NT2/D1 (cell line): ENCODE measurements at regions not wholly inside any gene's neighbourhood (a gene's known extent, or its start where the extent isn't known, plus 50 kb on each side); places are given as distances from the start of the nearest gene placed in this dataset.

Experiments
- DNase-seq: peaks from one replicate; pipeline ENCODE4 v3.0.0-alpha.2; 2011; ENCODE audit warnings: low read depth, low spot score
- H3K27me3 ChIP-seq: 2 replicates; pipeline ENCODE4 v1.6.0; 2011; ENCODE audit warnings: mild to moderate bottlenecking; ENCODE audit not compliant: insufficient read length, insufficient read depth
- H3K36me3 ChIP-seq: 2 replicates; pipeline ENCODE4 v1.6.1; 2011; ENCODE audit warnings: mild to moderate bottlenecking, low read length, mixed read lengths; ENCODE audit not compliant: insufficient read depth, insufficient read length
- H3K4me1 ChIP-seq: 2 replicates; pipeline ENCODE4 v1.5.1; 2011; ENCODE audit not compliant: insufficient read depth, insufficient read length
- H3K4me3 ChIP-seq: 2 replicates; pipeline ENCODE4 v1.5.1; 2011; ENCODE audit warnings: low read depth; ENCODE audit not compliant: insufficient read length
- H3K9ac ChIP-seq: 2 replicates; pipeline ENCODE4 v1.6.0; 2011; ENCODE audit warnings: low read depth; ENCODE audit not compliant: insufficient read length
- H3K9me3 ChIP-seq: 2 replicates; pipeline ENCODE4 v1.5.1; 2011; ENCODE audit warnings: mild to moderate bottlenecking, low read length; ENCODE audit not compliant: insufficient read depth
- SUZ12 ChIP-seq: IDR thresholded peaks from 2 replicates; pipeline ENCODE4 v1.6.1; 2011; ENCODE audit not compliant: insufficient read length, insufficient read depth; ENCODE audit errors: extremely low read depth
- YY1 ChIP-seq: IDR thresholded peaks from 2 replicates; pipeline ENCODE4 v1.6.1; 2011; ENCODE audit not compliant: insufficient read length, insufficient read depth
- ZNF274 ChIP-seq: IDR thresholded peaks from 2 replicates; pipeline ENCODE4 v1.6.1; 2011; ENCODE audit warnings: mild to moderate bottlenecking, low read depth, low read length

DNA sequence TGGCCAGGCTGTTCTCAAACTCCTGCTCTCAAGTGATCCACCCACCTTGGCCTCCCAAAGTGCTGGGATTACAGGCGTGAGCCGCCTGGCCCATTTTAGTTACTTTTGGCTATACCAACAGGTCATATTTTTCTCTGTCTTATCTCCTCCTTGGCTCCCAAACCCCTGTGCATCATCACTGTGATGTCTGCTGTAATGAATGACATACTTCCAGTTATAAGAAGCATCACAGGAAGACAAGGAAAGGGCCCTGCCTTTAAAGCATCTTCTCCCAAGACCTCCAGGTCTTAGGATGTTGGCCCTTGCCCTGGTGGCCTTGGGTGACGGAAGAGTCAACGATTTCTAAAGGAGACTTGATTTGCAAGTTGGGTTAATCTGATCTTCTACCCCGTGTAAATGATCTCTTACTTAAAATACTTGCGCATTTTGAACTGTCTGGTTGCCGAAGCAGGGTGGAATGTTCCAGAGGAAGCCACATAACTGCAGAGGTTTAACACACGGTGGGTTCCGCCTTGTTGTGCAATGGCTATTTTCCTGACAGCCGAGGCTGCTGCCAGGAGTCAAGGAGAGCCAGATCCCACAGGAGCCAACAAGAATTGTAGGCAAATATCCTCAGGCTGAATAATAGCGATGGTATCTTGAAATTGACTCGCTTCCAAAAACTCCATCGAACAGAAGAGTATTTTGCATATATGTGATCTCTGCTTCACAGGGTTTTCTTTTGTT lies 55.7 kb upstream of the PLXNC1 start:
- Histone ChIP-seq H3K9me3 (no peaks in the 10 kb centered on the region), H3K36me3 (no peaks in the 10 kb centered on the region), H3K4me1 (no peaks in the 10 kb centered on the region), H3K27me3 (no peaks in the 10 kb centered on the region), H3K9ac (no peak overlapping the region), H3K4me3 (no peak overlapping the region)
- no peak for DNase-seq
- TF ChIP-seq YY1 = no peak
- no peak for TF ChIP-seq SUZ12
- TF ChIP-seq ZNF274 = no peak

DNA sequence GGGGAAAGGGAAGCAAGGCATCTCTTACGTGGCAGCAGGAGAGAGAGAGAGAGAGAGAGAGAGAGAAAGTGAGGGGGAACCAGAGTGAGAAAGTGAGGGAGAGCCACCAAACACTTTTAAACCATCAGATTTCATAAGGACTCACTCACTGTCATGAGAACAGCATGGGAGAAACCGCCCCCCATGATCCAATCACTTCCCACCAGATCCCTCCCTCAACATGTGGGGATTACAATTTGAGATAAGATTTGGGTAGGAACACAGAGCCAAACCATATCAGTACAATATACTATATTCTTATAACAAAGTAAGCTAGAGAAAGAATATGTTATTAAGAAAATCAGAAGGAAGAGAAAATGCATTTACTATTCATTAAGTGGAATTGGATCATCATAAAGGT lies 53.7 kb upstream of the PLXNC1 start:
- no peak for TF ChIP-seq SUZ12
- TF ChIP-seq ZNF274 = no peak
- no peak for TF ChIP-seq YY1
- no peak overlapping the region for H3K4me3 ChIP-seq

GRCh38 chr12:94095618-94096017 lies 52.8 kb upstream of the PLXNC1 start:
- DNase-seq = no peak
- Histone ChIP-seq H3K9me3 (no peaks in the 10 kb centered on the region), H3K4me3 (no peak overlapping the region), H3K27me3 (peaks cover 3% of the 10 kb centered on the region), H3K9ac (no peak overlapping the region), H3K36me3 (no peaks in the 10 kb centered on the region), H3K4me1 (no peaks in the 10 kb centered on the region)
- no peak for TF ChIP-seq YY1
- no peak for TF ChIP-seq ZNF274
- TF ChIP-seq SUZ12 = no peak

More for the DNA sequence above, 53.7 kb upstream of the PLXNC1 start:
- no peaks in the 10 kb centered on the region for H3K27me3 ChIP-seq
- H3K9me3 ChIP-seq = no peaks in the 10 kb centered on the region
- no peaks in the 10 kb centered on the region for H3K4me1 ChIP-seq
- no peak overlapping the region for H3K9ac ChIP-seq
- H3K36me3 ChIP-seq = no peaks in the 10 kb centered on the region
- DNase-seq = no peak

DNA sequence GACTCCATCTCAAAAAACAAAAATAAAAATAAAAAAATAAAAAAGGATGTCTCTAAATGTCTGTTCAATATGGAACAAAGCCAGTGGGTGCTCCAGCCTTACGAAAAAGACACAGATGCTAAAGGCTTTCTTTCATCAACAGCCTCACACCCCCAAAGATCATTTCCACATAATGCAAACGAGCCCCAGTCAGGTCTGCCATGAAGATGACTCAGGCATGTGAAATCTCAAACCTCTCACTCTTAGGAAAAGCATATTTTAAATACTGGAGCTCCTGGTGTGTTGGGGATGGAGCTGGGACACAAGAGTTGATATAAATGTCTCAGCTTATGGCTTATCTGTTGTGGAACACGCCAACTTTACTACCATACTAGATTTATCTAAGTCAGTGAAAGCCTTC lies 49.9 kb upstream of the PLXNC1 start:
- Histone ChIP-seq H3K9me3 (no peaks in the 10 kb centered on the region), H3K9ac (no peak overlapping the region), H3K4me3 (no peak overlapping the region), H3K4me1 (peaks cover 2% of the 10 kb centered on the region), H3K27me3 (peaks cover 9% of the 10 kb centered on the region), H3K36me3 (no peaks in the 10 kb centered on the region)
- TF ChIP-seq ZNF274 (no peak), SUZ12 (no peak), YY1 (no peak)
- no peak for DNase-seq
